AG04450 (cell line): ENCODE measurements at regions not wholly inside any gene's neighbourhood (a gene's known extent, or its start where the extent isn't known, plus 50 kb on each side); places are given as distances from the start of the nearest gene placed in this dataset.

Experiments used
- CTCF ChIA-PET: fragments of 300-600, 350-600 bp; formaldehyde crosslinking; extraction: SDS; loops from one replicate; lab custom pipeline; 2022; ENCODE audit warnings: antibody characterized with exemption, inconsistent platforms; lab: Charles Lee
- POLR2A ChIA-PET: fragments of 350-600 bp; formaldehyde crosslinking; extraction: SDS; loops from one replicate; lab custom pipeline; 2021; ENCODE audit warnings: antibody characterized with exemption, inconsistent platforms; lab: Yijun Ruan, JAX
- DNase-seq: peaks from one replicate; pipeline ENCODE4 v3.0.0-alpha.2; 2011; ENCODE audit warnings: low read depth, low spot score
- H3K27ac ChIP-seq: one replicate; pipeline ENCODE4 v1.5.1; 2012; ENCODE audit warnings: low read depth, low read length, control low read depth
- H3K27me3 ChIP-seq: one replicate; pipeline ENCODE4 v1.6.0; 2012; ENCODE audit warnings: low read length; ENCODE audit not compliant: control insufficient read depth, insufficient read depth
- H3K4me3 ChIP-seq: 2 replicates; pipeline ENCODE4 v1.5.1; 2011; ENCODE audit warnings: mild to moderate bottlenecking, low read depth, low read length, control low read depth
- H3K9me3 ChIP-seq: 2 replicates; pipeline ENCODE4 v1.5.1; 2012; ENCODE audit warnings: low read length; ENCODE audit not compliant: control insufficient read depth, insufficient read depth
- TF ChIP-seq, protein P1 (sequence below): IDR thresholded peaks from 2 replicates; pipeline ENCODE4 v1.5.1; 2011; ENCODE audit warnings: low read depth, low read length, control low read depth, inconsistent platforms

DNA sequence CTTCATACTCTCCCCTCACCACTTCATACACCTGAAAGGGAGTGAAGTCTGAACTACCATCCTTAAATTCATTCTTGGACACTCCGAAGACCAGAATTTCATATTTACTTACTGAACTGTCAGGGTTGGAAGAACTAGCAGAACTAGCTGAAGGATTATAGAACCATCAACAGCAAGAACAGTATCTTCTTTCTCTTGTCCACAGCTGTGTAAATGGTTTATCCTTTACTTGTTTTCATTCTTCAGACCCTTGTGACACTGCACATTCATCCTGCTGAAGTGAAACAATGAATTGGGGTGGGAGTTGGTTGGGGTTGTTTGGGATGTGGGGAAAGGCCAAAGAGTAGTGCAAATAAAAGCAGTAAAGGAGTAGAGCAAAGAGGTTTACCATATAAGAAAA, 350.9 kb downstream of the ZIC1 start:
- ChIA-PET POLR2A (no interaction called here), CTCF (no interaction called here)
- Histone ChIP-seq H3K27ac (no peak overlapping the region), H3K9me3 (no peaks in the 10 kb centered on the region), H3K4me3 (no peak overlapping the region), H3K27me3 (no peaks in the 10 kb centered on the region)
- DNase-seq, result no peak
- TF ChIP-seq, protein P1, sequence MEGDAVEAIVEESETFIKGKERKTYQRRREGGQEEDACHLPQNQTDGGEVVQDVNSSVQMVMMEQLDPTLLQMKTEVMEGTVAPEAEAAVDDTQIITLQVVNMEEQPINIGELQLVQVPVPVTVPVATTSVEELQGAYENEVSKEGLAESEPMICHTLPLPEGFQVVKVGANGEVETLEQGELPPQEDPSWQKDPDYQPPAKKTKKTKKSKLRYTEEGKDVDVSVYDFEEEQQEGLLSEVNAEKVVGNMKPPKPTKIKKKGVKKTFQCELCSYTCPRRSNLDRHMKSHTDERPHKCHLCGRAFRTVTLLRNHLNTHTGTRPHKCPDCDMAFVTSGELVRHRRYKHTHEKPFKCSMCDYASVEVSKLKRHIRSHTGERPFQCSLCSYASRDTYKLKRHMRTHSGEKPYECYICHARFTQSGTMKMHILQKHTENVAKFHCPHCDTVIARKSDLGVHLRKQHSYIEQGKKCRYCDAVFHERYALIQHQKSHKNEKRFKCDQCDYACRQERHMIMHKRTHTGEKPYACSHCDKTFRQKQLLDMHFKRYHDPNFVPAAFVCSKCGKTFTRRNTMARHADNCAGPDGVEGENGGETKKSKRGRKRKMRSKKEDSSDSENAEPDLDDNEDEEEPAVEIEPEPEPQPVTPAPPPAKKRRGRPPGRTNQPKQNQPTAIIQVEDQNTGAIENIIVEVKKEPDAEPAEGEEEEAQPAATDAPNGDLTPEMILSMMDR, result no peak

DNA sequence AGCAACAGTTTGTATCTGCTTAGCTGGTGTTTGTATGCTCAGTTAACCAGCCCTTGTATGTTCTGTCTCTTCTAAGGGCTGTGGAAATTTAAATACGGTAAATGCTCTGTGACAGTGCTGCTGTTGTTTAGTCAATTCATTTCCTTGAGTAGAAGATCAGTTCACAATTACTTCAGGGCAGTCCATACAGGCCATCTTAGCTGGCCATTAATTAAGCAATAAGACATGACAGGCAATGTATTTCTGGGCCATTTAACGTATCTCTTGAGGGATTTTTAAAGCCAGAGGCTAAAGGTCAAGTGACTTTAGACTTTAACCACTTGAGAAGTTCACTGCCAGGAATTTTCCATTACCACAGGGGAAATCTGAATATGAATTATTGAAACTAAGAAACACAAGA, 351.8 kb downstream of the ZIC1 start:
- no peaks in the 10 kb centered on the region for H3K27me3 ChIP-seq
- CTCF ChIA-PET, result no interaction called here
- POLR2A ChIA-PET, result no interaction called here
- TF ChIP-seq, protein P1, result no peak
- DNase-seq, result no peak
- H3K27ac ChIP-seq, result no peak overlapping the region
- H3K9me3 ChIP-seq, result no peaks in the 10 kb centered on the region
- H3K4me3 ChIP-seq, result no peak overlapping the region

DNA sequence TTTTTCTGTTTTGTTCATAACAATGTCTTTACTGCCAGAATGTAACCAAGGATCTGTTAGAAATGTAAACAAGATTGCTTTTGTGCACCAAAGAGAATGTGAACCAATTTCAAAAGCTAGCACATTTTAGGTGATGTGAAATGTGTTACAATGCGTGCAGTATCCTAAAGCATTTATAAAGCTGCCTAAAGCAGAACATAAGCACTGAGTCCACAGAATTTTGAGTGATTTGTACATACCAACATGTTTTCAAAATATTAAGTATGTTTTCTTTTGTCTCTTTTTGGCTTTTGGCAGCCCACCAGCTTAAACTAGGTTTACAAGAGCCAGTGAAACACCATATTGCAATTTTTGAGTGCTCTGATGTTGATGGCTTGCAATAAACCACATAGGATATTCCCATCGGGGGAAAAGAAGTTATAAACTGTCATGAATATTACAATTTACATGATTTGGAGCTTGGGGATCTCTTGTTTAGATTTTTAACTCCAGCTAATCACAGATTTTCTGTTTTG, 364.0 kb downstream of the ZIC1 start:
- Histone ChIP-seq H3K9me3 (no peaks in the 10 kb centered on the region), H3K27me3 (peaks cover 2% of the 10 kb centered on the region), H3K27ac (no peak overlapping the region), H3K4me3 (no peak overlapping the region)
- DNase-seq, result no peak
- TF ChIP-seq, protein P1, result no peak
- CTCF ChIA-PET, result no interaction called here
- POLR2A ChIA-PET, result no interaction called here

DNA sequence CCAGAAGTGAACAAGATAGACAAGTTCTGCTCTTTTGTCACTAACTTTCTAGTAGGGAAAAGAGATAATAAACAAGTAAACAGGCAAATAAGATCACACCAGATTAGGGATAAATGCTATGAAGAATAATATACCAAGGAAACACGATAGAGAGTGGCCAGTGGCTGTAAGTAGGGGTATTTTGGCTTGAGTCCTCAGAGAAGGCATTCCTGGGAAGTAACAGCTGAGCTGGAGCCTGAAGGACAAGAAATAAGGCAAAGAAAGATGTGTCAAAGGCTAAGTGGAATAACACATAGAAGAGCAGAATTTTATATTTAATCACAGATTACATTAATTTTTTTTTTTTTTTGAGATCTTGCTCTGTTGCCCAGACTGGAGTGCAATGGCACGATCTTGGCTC, 366.2 kb downstream of the ZIC1 start:
- DNase-seq, result no peak
- ChIA-PET POLR2A (interaction anchor here (0.7 kb wide), 1 partner anchor 351 kb away, joined by 3 read pairs; no protein-coding TSS in a partner anchor), CTCF (no interaction called here)
- TF ChIP-seq, protein P1, result no peak
- H3K9me3 ChIP-seq, result no peaks in the 10 kb centered on the region
- H3K27me3 ChIP-seq, result peaks cover 2% of the 10 kb centered on the region
- no peak overlapping the region for H3K27ac ChIP-seq
- H3K4me3 ChIP-seq, result no peak overlapping the region

DNA sequence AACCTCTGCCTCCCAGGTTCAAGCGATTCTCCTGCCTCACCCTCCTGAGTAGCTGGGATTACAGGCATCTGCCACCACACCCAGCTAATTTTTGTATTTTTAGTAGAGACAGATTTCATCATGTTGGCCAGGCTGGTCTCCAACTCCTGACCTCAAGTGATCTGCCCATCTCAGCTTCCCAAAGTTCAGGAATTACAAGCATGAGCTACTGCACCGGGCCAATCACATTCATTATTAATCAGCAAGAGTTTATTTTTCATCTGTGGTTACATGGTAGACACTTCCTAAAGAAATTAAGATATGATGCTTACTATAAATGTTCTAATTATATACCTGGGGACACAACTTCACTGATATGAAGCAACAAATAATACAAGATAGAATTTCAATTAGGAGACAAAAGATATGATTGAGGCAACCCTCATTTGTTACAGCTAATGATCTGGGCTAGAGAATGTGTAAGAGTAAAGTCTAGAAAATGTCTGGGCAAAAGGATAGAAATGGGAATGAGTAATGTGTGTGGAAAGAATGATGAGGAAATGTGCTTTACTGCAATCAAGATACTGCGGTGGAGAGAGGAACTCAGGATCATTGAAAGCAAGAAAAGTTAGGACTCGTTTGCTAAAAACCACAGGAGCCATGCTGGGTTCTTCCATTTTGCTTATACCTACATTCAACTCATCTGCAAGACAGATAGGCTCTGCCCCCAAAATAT, 366.8 kb downstream of the ZIC1 start:
- DNase-seq, result no peak
- Histone ChIP-seq H3K4me3 (no peak overlapping the region), H3K9me3 (no peaks in the 10 kb centered on the region), H3K27me3 (peaks cover 2% of the 10 kb centered on the region), H3K27ac (no peak overlapping the region)
- TF ChIP-seq, protein P1, result no peak
- CTCF ChIA-PET, result no interaction called here
- POLR2A ChIA-PET, result interaction anchor here (0.7 kb wide), 1 partner anchor 350 kb away, joined by 3 read pairs; no protein-coding TSS in a partner anchor
